Coronary artery (tissue), 2 donors: ENCODE measurements at regions not wholly inside any gene's neighbourhood (a gene's known extent, or its start where the extent isn't known, plus 50 kb on each side); places are given as distances from the start of the nearest gene placed in this dataset.

Experiments used
- DNase-seq: peaks from one replicate; pipeline ENCODE4 v3.0.0-alpha.2; 2017; ENCODE audit warnings: low spot score
- H3K27ac ChIP-seq, 2 donors: fragments of 200-600 bp; sonication (generic); one replicate each; pipeline ENCODE4 v1.5.1; 2016 to 2019
- H3K4me3 ChIP-seq: fragments of 200-600 bp; sonication (generic); 2 replicates; pipeline ENCODE4 v1.5.1; 2016; ENCODE audit warnings: mild to moderate bottlenecking, moderate library complexity
- TF ChIP-seq, protein P1 (sequence below): fragments of 200-600 bp; sonication (generic); IDR thresholded peaks from one replicate; pipeline ENCODE4 v1.5.1; 2019; ENCODE audit warnings: antibody characterized with exemption

DNA sequence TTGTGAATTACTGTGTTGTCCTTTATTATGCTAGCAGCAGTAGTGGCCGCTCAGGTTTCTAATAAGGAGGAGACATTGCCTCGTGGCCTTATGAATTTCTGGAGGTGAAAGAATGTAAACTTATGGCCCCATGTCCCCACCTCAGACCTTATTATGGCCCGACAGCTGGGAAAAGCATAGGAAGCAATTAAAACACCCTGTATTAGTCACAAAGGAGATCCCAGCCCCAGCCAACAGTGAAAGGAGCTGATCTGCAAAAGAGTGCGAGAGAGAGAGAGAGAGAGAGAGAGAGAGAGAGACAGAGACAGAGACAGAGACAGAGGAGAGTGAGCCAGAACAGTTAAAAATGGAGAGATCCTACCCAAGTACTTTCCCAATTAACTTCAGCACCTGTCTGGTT lies 269.3 kb downstream of the DMRT2 start:
- Histone ChIP-seq H3K4me3 (no peak overlapping the region), H3K27ac (no peak overlapping the region)
- DNase-seq: no peak
- TF ChIP-seq, protein P1, sequence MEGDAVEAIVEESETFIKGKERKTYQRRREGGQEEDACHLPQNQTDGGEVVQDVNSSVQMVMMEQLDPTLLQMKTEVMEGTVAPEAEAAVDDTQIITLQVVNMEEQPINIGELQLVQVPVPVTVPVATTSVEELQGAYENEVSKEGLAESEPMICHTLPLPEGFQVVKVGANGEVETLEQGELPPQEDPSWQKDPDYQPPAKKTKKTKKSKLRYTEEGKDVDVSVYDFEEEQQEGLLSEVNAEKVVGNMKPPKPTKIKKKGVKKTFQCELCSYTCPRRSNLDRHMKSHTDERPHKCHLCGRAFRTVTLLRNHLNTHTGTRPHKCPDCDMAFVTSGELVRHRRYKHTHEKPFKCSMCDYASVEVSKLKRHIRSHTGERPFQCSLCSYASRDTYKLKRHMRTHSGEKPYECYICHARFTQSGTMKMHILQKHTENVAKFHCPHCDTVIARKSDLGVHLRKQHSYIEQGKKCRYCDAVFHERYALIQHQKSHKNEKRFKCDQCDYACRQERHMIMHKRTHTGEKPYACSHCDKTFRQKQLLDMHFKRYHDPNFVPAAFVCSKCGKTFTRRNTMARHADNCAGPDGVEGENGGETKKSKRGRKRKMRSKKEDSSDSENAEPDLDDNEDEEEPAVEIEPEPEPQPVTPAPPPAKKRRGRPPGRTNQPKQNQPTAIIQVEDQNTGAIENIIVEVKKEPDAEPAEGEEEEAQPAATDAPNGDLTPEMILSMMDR: no peak

DNA sequence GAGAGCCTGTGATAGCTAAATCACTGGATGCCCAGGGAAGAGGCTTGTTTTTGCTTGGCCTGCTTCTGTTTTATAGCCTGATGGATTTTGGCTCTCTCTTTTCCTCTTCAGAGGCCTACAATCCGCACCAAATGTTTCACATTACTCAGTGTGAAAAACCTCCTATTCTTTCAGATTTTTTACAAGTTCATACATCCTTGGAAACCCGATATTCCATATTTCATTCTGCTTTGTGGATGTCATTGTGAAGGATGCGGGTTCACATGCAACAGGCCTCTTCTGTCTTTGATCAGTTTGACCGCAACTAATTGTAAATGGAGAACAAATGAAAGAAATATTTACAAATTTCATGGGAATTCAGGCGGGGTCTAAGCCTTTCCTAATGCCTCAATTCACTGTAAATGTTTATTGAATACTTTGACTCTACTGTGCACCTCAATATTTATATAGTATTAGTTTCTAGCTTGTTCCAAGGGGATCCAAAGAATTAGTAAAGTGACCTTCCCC lies 269.9 kb downstream of the DMRT2 start:
- Histone ChIP-seq H3K4me3 (no peak overlapping the region), H3K27ac (no peak overlapping the region)
- no peak for DNase-seq
- TF ChIP-seq, protein P1: no peak

DNA sequence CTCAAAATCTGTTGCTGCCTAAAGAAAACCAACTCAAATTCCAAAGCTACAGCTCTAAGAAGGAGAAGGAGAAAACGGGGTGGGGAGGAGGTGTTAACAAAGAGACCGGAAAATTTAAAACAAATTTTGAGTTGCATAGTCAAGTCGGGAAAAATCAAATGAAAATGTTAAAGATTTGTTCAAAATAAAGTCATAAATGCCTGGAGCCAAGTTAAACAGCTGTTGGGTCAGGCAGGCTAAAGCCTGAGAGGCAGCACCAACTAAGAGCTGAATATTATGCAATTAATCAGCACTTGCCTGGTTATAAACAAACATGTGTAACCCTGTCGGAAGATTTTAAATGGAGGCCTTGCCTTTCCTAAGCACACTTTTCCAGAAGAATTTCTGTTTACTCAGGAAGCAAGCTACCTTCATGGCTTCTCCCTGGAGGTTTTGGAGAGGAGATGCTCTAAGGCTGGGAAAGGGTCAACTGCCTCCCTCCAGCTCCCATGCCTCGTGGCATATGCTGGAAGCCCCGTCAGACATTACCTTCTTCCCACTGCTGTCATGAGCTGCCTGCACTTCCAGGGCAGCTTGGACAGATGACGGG lies 270.5 kb downstream of the DMRT2 start:
- Histone ChIP-seq H3K27ac (no peak overlapping the region), H3K4me3 (no peak overlapping the region)
- TF ChIP-seq, protein P1: no peak
- no peak for DNase-seq

DNA sequence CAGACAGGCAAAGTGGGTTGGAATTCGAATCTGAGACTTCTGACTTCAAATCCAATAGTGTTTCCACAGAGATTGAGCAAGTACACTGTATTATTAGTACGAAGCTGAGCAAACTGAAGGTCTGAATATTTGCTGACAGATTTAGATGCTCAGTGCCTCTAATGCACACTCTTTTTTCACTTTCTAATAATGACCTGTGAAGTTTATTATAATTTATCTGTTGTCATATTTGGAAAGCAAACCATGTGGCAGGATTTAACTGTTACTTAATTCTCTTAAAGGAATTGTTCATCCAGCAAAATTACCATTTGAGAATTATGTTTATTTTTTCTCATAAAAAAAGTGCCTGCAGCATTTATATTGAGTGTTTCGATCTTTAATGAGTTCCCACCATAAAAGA lies 277.3 kb downstream of the DMRT2 start:
- TF ChIP-seq, protein P1: no peak
- DNase-seq: no peak
- Histone ChIP-seq H3K4me3 (no peak overlapping the region), H3K27ac (no peak overlapping the region)

DNA sequence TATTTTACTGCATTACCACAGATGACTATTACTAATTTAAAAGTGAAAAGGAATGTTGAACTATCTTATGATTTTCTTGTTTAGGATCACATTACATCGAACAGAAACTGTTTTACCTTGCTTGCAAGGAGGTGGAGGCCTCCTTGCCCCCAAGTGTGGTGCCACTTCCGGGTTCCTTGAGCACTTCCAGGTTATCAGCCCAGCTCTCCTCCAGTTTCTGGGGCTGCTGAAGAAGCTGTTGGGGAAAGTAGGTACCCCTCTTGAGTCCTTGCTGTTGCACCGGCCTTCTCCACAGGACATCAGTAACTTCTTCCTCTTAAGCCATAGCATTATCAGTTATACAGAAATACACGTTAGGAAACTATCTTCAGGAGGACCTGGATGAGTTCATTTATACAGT lies 278.2 kb downstream of the DMRT2 start:
- DNase-seq: no peak
- Histone ChIP-seq H3K27ac (no peak overlapping the region), H3K4me3 (no peak overlapping the region)
- TF ChIP-seq, protein P1: no peak

DNA sequence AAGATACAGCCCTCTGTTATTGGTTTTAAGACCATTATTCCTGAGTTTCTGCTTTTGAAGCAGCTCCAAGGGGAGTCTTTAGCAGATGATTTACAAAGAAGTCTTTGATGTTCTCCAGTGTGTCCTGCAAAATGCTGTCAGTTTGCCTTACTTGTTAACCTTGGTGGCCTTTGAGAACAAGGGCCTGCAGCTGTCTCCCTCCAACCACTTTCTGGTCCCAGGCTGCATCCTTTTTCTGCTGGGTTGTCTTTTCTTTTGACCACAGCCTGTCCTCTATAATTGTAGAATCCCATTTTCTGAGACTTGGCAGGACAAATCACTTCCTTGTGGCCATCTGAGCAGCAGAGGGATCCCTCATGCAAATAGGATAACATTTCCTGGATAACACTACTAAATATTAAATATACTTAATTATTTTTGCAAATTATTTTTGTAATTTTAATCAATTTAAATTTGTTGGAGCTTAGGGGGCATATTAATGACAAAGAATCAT lies 281.4 kb downstream of the DMRT2 start:
- no peak for DNase-seq
- TF ChIP-seq, protein P1: no peak
- H3K4me3 ChIP-seq: no peak overlapping the region
- no peak overlapping the region for H3K27ac ChIP-seq

- DNase-seq: no peak
- TF ChIP-seq, protein P1: no peak
- H3K27ac ChIP-seq: no peak overlapping the region
- no peak overlapping the region for H3K4me3 ChIP-seq
Measured at GRCh38 chr9:1332156-1332555, 282.0 kb downstream of the DMRT2 start.
